PC-9 (cell line): ENCODE measurements at regions not wholly inside any gene's neighbourhood (a gene's known extent, or its start where the extent isn't known, plus 50 kb on each side); places are given as distances from the start of the nearest gene placed in this dataset.

Source experiments
- CTCF ChIP-seq: fragments of 200-600 bp; sonication (generic); conservative IDR thresholded peaks from 2 replicates; pipeline ENCODE4 v1.6.1; 2017; ENCODE audit warnings: mixed run types, antibody characterized with exemption, mild to moderate bottlenecking, moderate library complexity
- EZH2 ChIP-seq: fragments of 200-600 bp; sonication (generic); IDR thresholded peaks from 2 replicates; pipeline ENCODE4 v1.8.0; 2017; ENCODE audit warnings: antibody characterized with exemption, low read depth

- TF ChIP-seq CTCF (no peak), EZH2 (no peak)
These were observed 111.1 kb upstream of the ARHGAP5 start for GRCh38 chr14:31965735-31966598.
